Bronchial epithelial cell (primary cell): ENCODE measurements at regions not wholly inside any gene's neighbourhood (a gene's known extent, or its start where the extent isn't known, plus 50 kb on each side); places are given as distances from the start of the nearest gene placed in this dataset.
A peak's percentile ranks its signal among the peaks of the same experiment; 100 is the strongest.

Experiments
- DNase-seq: peaks from one replicate; pipeline ENCODE4 v3.0.0-alpha.2; 2010; ENCODE audit warnings: low read depth
- FAIRE-seq: peaks from 2 replicates; lab custom pipeline; 2011; peaks lifted over from hg19 to GRCh38; lab: Jason Lieb, UNC
- H3K27me3 ChIP-seq: 2 replicates; pipeline ENCODE4 v1.5.1; 2011; ENCODE audit warnings: low read length; ENCODE audit not compliant: control insufficient read depth, insufficient read depth
- H3K36me3 ChIP-seq: 2 replicates; pipeline ENCODE4 v1.5.1; 2011; ENCODE audit warnings: low read length; ENCODE audit not compliant: control insufficient read depth, insufficient read depth
- H3K4me3 ChIP-seq: 2 replicates; pipeline ENCODE4 v1.5.1; 2011; ENCODE audit warnings: mild to moderate bottlenecking, low read depth, low read length, control low read depth
- CTCF ChIP-seq: IDR thresholded peaks from 2 replicates; pipeline ENCODE4 v1.5.1; 2011; ENCODE audit warnings: mild to moderate bottlenecking, moderate library complexity, low read length, control low read depth, inconsistent platforms; ENCODE audit not compliant: insufficient read depth, severe bottlenecking

- Histone ChIP-seq H3K36me3 (no peaks in the 10 kb centered on the region), H3K4me3 (no peak overlapping the region), H3K27me3 (no peaks in the 10 kb centered on the region)
- DNase-seq (peak; percentile 46), FAIRE-seq (no peak)
- TF ChIP-seq CTCF: no peak
Measured at GRCh38 chr10:56583316-56583715, 222.3 kb upstream of the ZWINT start.

GRCh38 chr10:56567580-56567979 is 206.5 kb upstream of the ZWINT start:
- no peak for TF ChIP-seq CTCF
- Histone ChIP-seq H3K36me3 (no peaks in the 10 kb centered on the region), H3K4me3 (no peak overlapping the region), H3K27me3 (no peaks in the 10 kb centered on the region)
- FAIRE-seq (no peak), DNase-seq (no peak)

GRCh38 chr10:56561336-56561735 is 200.3 kb upstream of the ZWINT start:
- Histone ChIP-seq H3K36me3 (no peaks in the 10 kb centered on the region), H3K27me3 (no peaks in the 10 kb centered on the region), H3K4me3 (no peak overlapping the region)
- no peak for DNase-seq
- TF ChIP-seq CTCF: no peak
- FAIRE-seq: no peak

- DNase-seq: no peak
Measured at GRCh38 chr10:56551037-56551436, 190.0 kb upstream of the ZWINT start.

GRCh38 chr10:56547163-56547562 is 186.1 kb upstream of the ZWINT start:
- DNase-seq (no peak), FAIRE-seq (no peak)
- Histone ChIP-seq H3K36me3 (no peaks in the 10 kb centered on the region), H3K27me3 (no peaks in the 10 kb centered on the region), H3K4me3 (no peak overlapping the region)
- TF ChIP-seq CTCF: no peak

More at GRCh38 chr10:56551037-56551436, 190.0 kb upstream of the ZWINT start:
- H3K27me3 ChIP-seq: no peaks in the 10 kb centered on the region
- no peak for TF ChIP-seq CTCF
- FAIRE-seq: no peak
- no peak overlapping the region for H3K4me3 ChIP-seq
- H3K36me3 ChIP-seq: no peaks in the 10 kb centered on the region

- Histone ChIP-seq H3K27me3 (no peaks in the 10 kb centered on the region), H3K36me3 (no peaks in the 10 kb centered on the region), H3K4me3 (no peak overlapping the region)
- no peak for TF ChIP-seq CTCF
- FAIRE-seq (peak; percentile 18), DNase-seq (peak; percentile 84)
Measured at GRCh38 chr10:56537984-56538383, 176.9 kb upstream of the ZWINT start.
